ENCODE measurements at regions not wholly inside any gene's neighbourhood (a gene's known extent, or its start where the extent isn't known, plus 50 kb on each side); places are given as distances from the start of the nearest gene placed in this dataset.

DNA sequence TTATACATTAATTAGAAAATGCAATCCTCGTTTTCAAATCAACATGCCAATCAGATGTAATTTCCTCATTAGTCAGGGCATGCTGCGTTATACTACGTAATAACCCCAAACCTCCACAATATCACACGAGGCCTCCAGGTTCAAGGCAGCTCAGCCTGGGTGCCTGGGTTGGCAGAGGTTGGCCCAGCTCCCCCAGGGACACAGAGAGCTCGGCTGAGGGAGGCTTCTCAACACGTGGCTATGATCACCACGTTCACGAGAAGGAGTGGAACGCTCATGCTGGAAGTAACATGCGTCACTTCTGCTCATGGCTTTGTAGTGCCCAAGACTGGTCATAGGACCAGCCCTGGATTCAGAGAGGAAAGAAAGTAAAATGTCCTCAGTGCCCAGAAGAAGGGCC is 144.9 kb upstream of the SOX1 start:
- TF ChIP-seq ZFX (IDR thresholded peaks at IDR 0.05): no peak
- TF ChIP-seq, protein P1, sequence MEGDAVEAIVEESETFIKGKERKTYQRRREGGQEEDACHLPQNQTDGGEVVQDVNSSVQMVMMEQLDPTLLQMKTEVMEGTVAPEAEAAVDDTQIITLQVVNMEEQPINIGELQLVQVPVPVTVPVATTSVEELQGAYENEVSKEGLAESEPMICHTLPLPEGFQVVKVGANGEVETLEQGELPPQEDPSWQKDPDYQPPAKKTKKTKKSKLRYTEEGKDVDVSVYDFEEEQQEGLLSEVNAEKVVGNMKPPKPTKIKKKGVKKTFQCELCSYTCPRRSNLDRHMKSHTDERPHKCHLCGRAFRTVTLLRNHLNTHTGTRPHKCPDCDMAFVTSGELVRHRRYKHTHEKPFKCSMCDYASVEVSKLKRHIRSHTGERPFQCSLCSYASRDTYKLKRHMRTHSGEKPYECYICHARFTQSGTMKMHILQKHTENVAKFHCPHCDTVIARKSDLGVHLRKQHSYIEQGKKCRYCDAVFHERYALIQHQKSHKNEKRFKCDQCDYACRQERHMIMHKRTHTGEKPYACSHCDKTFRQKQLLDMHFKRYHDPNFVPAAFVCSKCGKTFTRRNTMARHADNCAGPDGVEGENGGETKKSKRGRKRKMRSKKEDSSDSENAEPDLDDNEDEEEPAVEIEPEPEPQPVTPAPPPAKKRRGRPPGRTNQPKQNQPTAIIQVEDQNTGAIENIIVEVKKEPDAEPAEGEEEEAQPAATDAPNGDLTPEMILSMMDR (conservative IDR thresholded peaks at IDR 0.05): no peak
- no peak overlapping the region for H3K27ac ChIP-seq

DNA sequence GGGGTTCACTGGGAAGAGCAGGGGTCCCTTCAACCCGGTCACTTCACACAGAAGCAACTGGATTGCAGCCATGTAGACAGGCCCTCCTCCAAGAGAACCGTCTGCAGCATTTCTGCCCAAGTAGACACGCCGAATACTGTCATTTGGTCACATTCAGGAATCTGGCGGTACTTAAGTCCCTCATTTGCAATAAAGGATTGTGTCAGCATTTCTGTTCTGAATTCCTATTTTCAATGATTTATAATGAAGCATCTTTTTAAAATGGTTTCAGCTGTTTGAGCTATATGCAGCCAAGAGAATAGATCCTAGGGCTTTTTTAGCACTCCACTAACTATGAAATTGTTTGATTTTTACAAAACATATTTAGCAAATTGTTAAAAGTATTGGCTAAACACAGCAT is 143.5 kb upstream of the SOX1 start:
- H3K27ac ChIP-seq: no peak overlapping the region
- no peak for TF ChIP-seq ZFX (IDR thresholded peaks at IDR 0.05)
- TF ChIP-seq, protein P1 (conservative IDR thresholded peaks at IDR 0.05): no peak

DNA sequence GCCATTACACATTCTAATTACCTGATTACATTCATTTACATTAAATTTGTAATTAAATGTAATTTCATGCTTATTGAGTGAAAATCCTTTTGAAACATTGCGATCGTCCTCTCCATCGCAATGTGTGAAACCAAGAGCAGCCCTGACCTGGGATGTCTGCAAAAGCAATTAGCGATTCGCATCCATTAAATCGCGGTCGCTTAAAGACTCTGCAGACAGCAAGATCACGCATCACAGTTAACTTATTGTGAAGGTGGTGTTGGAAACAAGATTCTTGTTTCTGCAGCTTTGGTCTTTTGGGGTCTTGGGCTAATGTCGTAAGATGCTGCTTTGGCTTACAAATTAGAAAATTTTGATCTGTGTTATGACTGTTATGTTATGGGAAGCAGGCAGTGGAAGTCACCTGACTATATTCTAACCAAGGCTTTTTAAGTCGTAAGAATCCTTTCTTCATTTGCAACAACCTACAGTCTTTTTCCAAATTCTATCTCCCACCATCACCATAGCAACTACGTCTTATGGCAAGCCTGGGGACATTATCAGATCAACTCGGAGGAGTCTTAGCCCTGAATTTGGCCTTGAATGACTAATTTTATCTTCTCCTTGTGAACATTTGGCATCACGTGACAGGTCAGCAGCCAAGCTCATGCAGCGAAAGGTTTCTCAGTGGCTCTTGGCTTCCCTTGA is 142.8 kb upstream of the SOX1 start:
- H3K27ac ChIP-seq: no peak overlapping the region
- TF ChIP-seq ZFX (IDR thresholded peaks at IDR 0.05): no peak
- TF ChIP-seq, protein P1 (conservative IDR thresholded peaks at IDR 0.05): no peak

- H3K27ac ChIP-seq: no peak overlapping the region
- TF ChIP-seq, protein P1 (conservative IDR thresholded peaks at IDR 0.05): no peak
- TF ChIP-seq ZFX (IDR thresholded peaks at IDR 0.05): no peak
Observed at GRCh38 chr13:111924678-111925075, 142.3 kb upstream of the SOX1 start.

DNA sequence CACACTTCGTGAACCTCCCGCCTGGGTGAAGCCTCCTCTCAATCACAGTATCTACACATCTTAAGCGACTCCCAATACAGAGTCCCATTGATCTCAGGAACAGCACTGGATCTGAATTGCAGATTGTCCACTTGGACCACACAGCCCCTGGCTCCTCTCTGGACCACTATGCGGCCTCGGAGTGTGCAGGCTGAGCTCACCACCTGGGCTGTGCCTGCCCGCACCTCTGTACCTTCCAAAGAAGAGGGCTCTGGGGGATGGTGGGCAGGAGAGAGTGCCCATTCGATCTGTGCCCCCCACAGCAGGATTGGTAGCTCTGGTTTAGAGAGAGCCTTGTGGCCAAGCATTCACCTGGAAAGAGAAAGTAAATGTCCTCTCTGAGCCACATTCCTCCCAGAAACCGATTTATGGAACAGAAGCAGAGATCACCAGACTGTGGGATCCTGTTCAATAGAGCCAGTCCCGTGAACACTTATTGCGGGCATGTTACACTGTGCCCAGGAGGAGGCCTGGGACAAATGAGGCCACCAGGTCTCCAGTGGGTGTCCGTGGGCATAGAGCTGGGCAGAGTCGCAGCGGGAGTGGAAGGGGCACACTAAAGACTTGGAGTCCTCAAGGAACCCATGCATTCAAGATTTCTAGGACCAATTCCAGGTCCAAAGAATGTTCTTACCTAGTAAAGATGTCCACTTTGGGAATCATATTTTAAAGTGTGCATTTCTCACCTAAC is 141.6 kb upstream of the SOX1 start:
- no peak overlapping the region for H3K27ac ChIP-seq
- no peak for TF ChIP-seq ZFX (IDR thresholded peaks at IDR 0.05)
- TF ChIP-seq, protein P1 (conservative IDR thresholded peaks at IDR 0.05): no peak

DNA sequence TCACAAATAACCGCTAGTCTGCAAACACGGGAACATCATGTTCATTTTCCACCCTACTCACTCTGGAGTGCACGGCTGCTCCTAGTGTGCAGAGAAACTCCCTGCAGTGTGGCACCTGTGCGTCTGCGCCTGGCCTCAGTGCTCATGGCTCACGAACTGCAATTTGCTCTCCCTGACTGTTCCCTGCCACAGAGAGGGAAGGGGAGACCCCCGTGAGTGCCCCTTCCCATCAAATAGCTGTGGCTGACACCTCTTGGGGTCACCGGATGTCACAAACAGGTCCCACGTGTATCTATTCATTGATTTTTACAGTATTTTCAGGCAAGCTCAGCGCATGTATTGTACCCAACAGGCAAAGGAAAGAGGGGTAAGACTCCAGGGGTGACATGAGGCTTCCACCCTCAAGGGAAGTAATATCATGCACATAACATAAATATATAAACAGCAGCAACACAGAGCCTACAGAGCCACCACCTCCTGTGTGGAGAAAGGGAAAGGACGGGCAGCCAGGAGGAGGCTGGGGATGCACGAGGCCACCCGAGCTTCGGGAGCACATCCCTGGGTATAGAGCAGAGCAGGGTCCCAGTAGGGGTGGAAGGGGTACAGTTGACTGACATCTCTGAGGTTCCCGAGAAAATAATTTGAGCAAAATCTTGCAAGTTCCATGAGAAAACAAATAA is 140.3 kb upstream of the SOX1 start:
- no peak overlapping the region for H3K27ac ChIP-seq
- TF ChIP-seq ZFX (IDR thresholded peaks at IDR 0.05): no peak
- TF ChIP-seq, protein P1 (conservative IDR thresholded peaks at IDR 0.05): no peak

- TF ChIP-seq ZFX (IDR thresholded peaks at IDR 0.05): no peak
- TF ChIP-seq, protein P1 (conservative IDR thresholded peaks at IDR 0.05): no peak
- no peak overlapping the region for H3K27ac ChIP-seq
Observed at GRCh38 chr13:111927181-111927540, 139.8 kb upstream of the SOX1 start.

Data from C4-2B (cell line).